Astrocyte (in vitro differentiated cells and primary cell): ENCODE measurements at regions not wholly inside any gene's neighbourhood (a gene's known extent, or its start where the extent isn't known, plus 50 kb on each side); places are given as distances from the start of the nearest gene placed in this dataset.
"Not testable (repeated sequence)": the region's sequence is repeated elsewhere in the genome, so short reads cannot be mapped to it uniquely, and the experiment has no call there.

Experiments
- DNase-seq: peaks from one replicate; pipeline ENCODE4 v3.0.0-alpha.2; 2010; ENCODE audit warnings: low read depth
- FAIRE-seq: peaks from 2 replicates; lab custom pipeline; 2011; peaks lifted over from hg19 to GRCh38; lab: Jason Lieb, UNC
- H2AFZ ChIP-seq: 2 replicates; pipeline ENCODE4 v1.6.0; 2012; ENCODE audit warnings: low read depth, low read length, inconsistent platforms
- H3K27ac ChIP-seq: 2 replicates; pipeline ENCODE4 v1.5.1; 2011; ENCODE audit warnings: low read depth, low read length, inconsistent platforms
- H3K27me3 ChIP-seq: 2 replicates; pipeline ENCODE4 v1.6.0; 2011; ENCODE audit warnings: low read length, inconsistent platforms; ENCODE audit not compliant: insufficient read depth
- H3K36me3 ChIP-seq: 2 replicates; pipeline ENCODE4 v1.5.1; 2011; ENCODE audit warnings: low read length, inconsistent platforms; ENCODE audit not compliant: insufficient read depth
- H3K4me1 ChIP-seq: 2 replicates; pipeline ENCODE4 v1.5.1; 2011; ENCODE audit warnings: low read length, inconsistent platforms; ENCODE audit not compliant: insufficient read depth
- H3K4me2 ChIP-seq: 2 replicates; pipeline ENCODE4 v1.6.0; 2012; ENCODE audit warnings: low read length, inconsistent platforms
- H3K4me3 ChIP-seq: 2 replicates; pipeline ENCODE4 v1.5.1; 2011; ENCODE audit warnings: low read depth, mild to moderate bottlenecking, low read length, inconsistent platforms; ENCODE audit not compliant: insufficient read depth
- H3K79me2 ChIP-seq: 2 replicates; pipeline ENCODE4 v1.6.0; 2012; ENCODE audit warnings: mild to moderate bottlenecking, low read length, inconsistent platforms; ENCODE audit not compliant: insufficient read depth
- H3K9ac ChIP-seq: 2 replicates; pipeline ENCODE4 v1.6.0; 2012; ENCODE audit warnings: mild to moderate bottlenecking, low read length, inconsistent platforms
- H3K9me3 ChIP-seq: 2 replicates; pipeline ENCODE4 v1.5.1; 2012; ENCODE audit warnings: low read depth, mild to moderate bottlenecking, low read length, inconsistent platforms; ENCODE audit not compliant: insufficient read depth
- H4K20me1 ChIP-seq: 2 replicates; pipeline ENCODE4 v1.6.0; 2012; ENCODE audit warnings: low read length, inconsistent platforms; ENCODE audit not compliant: insufficient read depth
- H3K27ac Mint-ChIP-seq: one replicate; pipeline ENCODE4 v1.8.0; 2021; ENCODE audit warnings: mild to moderate bottlenecking, mixed read lengths; ENCODE audit not compliant: unreplicated experiment
- H3K27me3 Mint-ChIP-seq: one replicate; pipeline ENCODE4 v1.8.0; 2021; ENCODE audit warnings: low read depth, mixed read lengths; ENCODE audit not compliant: unreplicated experiment
- H3K36me3 Mint-ChIP-seq: one replicate; pipeline ENCODE4 v1.8.0; 2021; ENCODE audit warnings: low read depth, mixed read lengths; ENCODE audit not compliant: unreplicated experiment
- H3K4me1 Mint-ChIP-seq: one replicate; pipeline ENCODE4 v1.8.0; 2021; ENCODE audit warnings: low read depth, mixed read lengths; ENCODE audit not compliant: unreplicated experiment
- H3K4me3 Mint-ChIP-seq: one replicate; pipeline ENCODE4 v1.8.0; 2021; ENCODE audit warnings: mild to moderate bottlenecking, moderate library complexity, mixed read lengths; ENCODE audit not compliant: unreplicated experiment
- H3K9me3 Mint-ChIP-seq: one replicate; pipeline ENCODE4 v1.8.0; 2021; ENCODE audit warnings: mild to moderate bottlenecking, mixed read lengths; ENCODE audit not compliant: unreplicated experiment
- CTCF ChIP-seq: IDR thresholded peaks from 2 replicates; pipeline ENCODE4 v1.5.1; 2011; ENCODE audit warnings: low read depth, mild to moderate bottlenecking, inconsistent platforms, low read length, moderate library complexity; ENCODE audit not compliant: insufficient read depth
- EZH2 ChIP-seq: IDR thresholded peaks from 2 replicates; pipeline ENCODE4 v1.6.1; 2012; ENCODE audit warnings: mild to moderate bottlenecking, low read length, inconsistent platforms; ENCODE audit not compliant: insufficient read depth

GRCh38 chr17:70521821-70522256 lies 352.5 kb downstream of the KCNJ2 start:
- FAIRE-seq = no peak

DNA sequence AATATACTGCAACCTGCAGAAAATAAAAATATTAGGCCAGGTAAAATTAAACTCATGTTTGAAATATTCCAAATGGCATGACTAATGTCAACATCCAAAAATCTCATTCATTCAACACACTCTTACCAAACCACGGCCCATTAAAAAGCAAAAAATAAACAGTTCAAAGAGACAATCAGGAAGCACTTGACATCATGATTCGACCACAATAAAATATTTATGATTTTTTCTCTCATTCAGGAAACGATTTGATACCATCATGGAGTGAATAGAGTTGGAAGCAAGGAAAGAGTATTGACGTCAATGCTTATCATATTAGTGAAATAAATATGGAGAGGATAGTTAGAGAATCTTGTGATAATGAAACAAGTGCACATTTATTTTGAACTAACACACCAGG lies 354.1 kb downstream of the KCNJ2 start:
- Mint-ChIP-seq H3K9me3 (no peaks in the 10 kb centered on the region), H3K27ac (no peak overlapping the region), H3K27me3 (no peaks in the 10 kb centered on the region), H3K36me3 (no peaks in the 10 kb centered on the region), H3K4me3 (no peak overlapping the region), H3K4me1 (no peaks in the 10 kb centered on the region)
- FAIRE-seq (no peak), DNase-seq (no peak)
- Histone ChIP-seq H3K27ac (no peak overlapping the region), H3K9ac (no peak overlapping the region), H3K4me3 (no peak overlapping the region), H3K27me3 (no peaks in the 10 kb centered on the region), H2AFZ (no peak overlapping the region), H3K4me1 (no peaks in the 10 kb centered on the region), H4K20me1 (no peaks in the 10 kb centered on the region), H3K79me2 (no peaks in the 10 kb centered on the region), H3K9me3 (no peaks in the 10 kb centered on the region), H3K4me2 (no peak overlapping the region), H3K36me3 (no peaks in the 10 kb centered on the region)
- TF ChIP-seq CTCF (no peak), EZH2 (no peak)

More at GRCh38 chr17:70521821-70522256, 352.5 kb downstream of the KCNJ2 start:
- no peak overlapping the region for H3K4me3 Mint-ChIP-seq
- no peaks in the 10 kb centered on the region for H3K4me1 Mint-ChIP-seq
- H3K4me2 ChIP-seq = peak overlapping the region; percentile 32
- H3K27ac Mint-ChIP-seq = no peak overlapping the region
- no peaks in the 10 kb centered on the region for H3K9me3 ChIP-seq
- peak; percentile 49 for DNase-seq
- H3K27ac ChIP-seq = no peak overlapping the region
- H3K9ac ChIP-seq = no peak overlapping the region
- H3K27me3 Mint-ChIP-seq = no peaks in the 10 kb centered on the region
- H2AFZ ChIP-seq = no peak overlapping the region
- no peaks in the 10 kb centered on the region for H3K36me3 ChIP-seq
- no peaks in the 10 kb centered on the region for H3K36me3 Mint-ChIP-seq
- H3K9me3 Mint-ChIP-seq = no peaks in the 10 kb centered on the region
- no peaks in the 10 kb centered on the region for H3K79me2 ChIP-seq
- no peaks in the 10 kb centered on the region for H4K20me1 ChIP-seq
- TF ChIP-seq CTCF (no peak), EZH2 (no peak)
- H3K4me3 ChIP-seq = no peak overlapping the region
- H3K4me1 ChIP-seq = no peaks in the 10 kb centered on the region
- no peaks in the 10 kb centered on the region for H3K27me3 ChIP-seq

- H3K27me3 Mint-ChIP-seq, H3K79me2 ChIP-seq, H3K9ac ChIP-seq, H3K9me3 ChIP-seq, H4K20me1 ChIP-seq, H3K36me3 ChIP-seq, FAIRE-seq, H3K27me3 ChIP-seq, H3K27ac Mint-ChIP-seq, H3K4me3 Mint-ChIP-seq, H2AFZ ChIP-seq, H3K4me3 ChIP-seq, H3K27ac ChIP-seq, H3K4me1 Mint-ChIP-seq, H3K36me3 Mint-ChIP-seq, H3K4me1 ChIP-seq, H3K4me2 ChIP-seq, DNase-seq, H3K9me3 Mint-ChIP-seq: not testable (repeated sequence)
Measured at GRCh38 chr17:70525035-70525434, 355.7 kb downstream of the KCNJ2 start.
